ENCODE measurements at regions not wholly inside any gene's neighbourhood (a gene's known extent, or its start where the extent isn't known, plus 50 kb on each side); places are given as distances from the start of the nearest gene placed in this dataset.

- no peaks in the 10 kb centered on the region for H3K4me1 ChIP-seq (ENCODE audit: control insufficient read depth, insufficient read depth, low read length)
- no peaks in the 10 kb centered on the region for H3K27me3 ChIP-seq (ENCODE audit: control insufficient read depth, insufficient read depth, low read length)
- no peaks in the 10 kb centered on the region for H3K9me3 ChIP-seq (ENCODE audit: control insufficient read depth, insufficient read depth, low read length)
- no peak for DNase-seq (ENCODE audit: low read depth, low spot score)
- H3K36me3 ChIP-seq (ENCODE audit: control insufficient read depth, insufficient read depth, low read length) = no peaks in the 10 kb centered on the region
- no CpG with 5 or more reads among the region's 8 CpGs for WGBS (ENCODE audit: insufficient coverage, insufficient read length)
- H3K27ac ChIP-seq (ENCODE audit: low read length) = no peak overlapping the region
- H3K4me3 ChIP-seq (ENCODE audit: low read length) = no peak overlapping the region
Observed at GRCh38 chr10:4652111-4653010, 173.6 kb upstream of the AKR1E2 start.

- WGBS (ENCODE audit: insufficient coverage, insufficient read length) = 100% methylated on average over 2 of the region's 5 CpGs
- Histone ChIP-seq H3K4me1 (ENCODE audit: control insufficient read depth, insufficient read depth, low read length) (no peaks in the 10 kb centered on the region), H3K9me3 (ENCODE audit: control insufficient read depth, insufficient read depth, low read length) (no peaks in the 10 kb centered on the region), H3K36me3 (ENCODE audit: control insufficient read depth, insufficient read depth, low read length) (no peaks in the 10 kb centered on the region), H3K27me3 (ENCODE audit: control insufficient read depth, insufficient read depth, low read length) (no peaks in the 10 kb centered on the region), H3K4me3 (ENCODE audit: low read length) (no peak overlapping the region), H3K27ac (ENCODE audit: low read length) (no peak overlapping the region)
- DNase-seq (ENCODE audit: low read depth, low spot score) = no peak
Observed at GRCh38 chr10:4651404-4652037, 174.5 kb upstream of the AKR1E2 start.

- WGBS (ENCODE audit: insufficient coverage, insufficient read length) = no CpG with 5 or more reads among the region's 6 CpGs
- Histone ChIP-seq H3K27me3 (ENCODE audit: control insufficient read depth, insufficient read depth, low read length) (no peaks in the 10 kb centered on the region), H3K27ac (ENCODE audit: low read length) (no peak overlapping the region), H3K4me1 (ENCODE audit: control insufficient read depth, insufficient read depth, low read length) (no peaks in the 10 kb centered on the region), H3K36me3 (ENCODE audit: control insufficient read depth, insufficient read depth, low read length) (no peaks in the 10 kb centered on the region), H3K4me3 (ENCODE audit: low read length) (no peak overlapping the region), H3K9me3 (ENCODE audit: control insufficient read depth, insufficient read depth, low read length) (no peaks in the 10 kb centered on the region)
- no peak for DNase-seq (ENCODE audit: low read depth, low spot score)
Observed at GRCh38 chr10:4650582-4650981, 175.4 kb upstream of the AKR1E2 start.

- no peaks in the 10 kb centered on the region for H3K4me1 ChIP-seq (ENCODE audit: control insufficient read depth, insufficient read depth, low read length)
- no peak for DNase-seq (ENCODE audit: low read depth, low spot score)
- no peak overlapping the region for H3K4me3 ChIP-seq (ENCODE audit: low read length)
- H3K27ac ChIP-seq (ENCODE audit: low read length) = no peak overlapping the region
- H3K27me3 ChIP-seq (ENCODE audit: control insufficient read depth, insufficient read depth, low read length) = no peaks in the 10 kb centered on the region
- WGBS (ENCODE audit: insufficient coverage, insufficient read length) = no CpG with 5 or more reads among the region's 3 CpGs
- no peaks in the 10 kb centered on the region for H3K36me3 ChIP-seq (ENCODE audit: control insufficient read depth, insufficient read depth, low read length)
- H3K9me3 ChIP-seq (ENCODE audit: control insufficient read depth, insufficient read depth, low read length) = no peaks in the 10 kb centered on the region
Observed at GRCh38 chr10:4649886-4650508, 176.0 kb upstream of the AKR1E2 start.

- Histone ChIP-seq H3K4me1 (ENCODE audit: control insufficient read depth, insufficient read depth, low read length) (no peaks in the 10 kb centered on the region), H3K27me3 (ENCODE audit: control insufficient read depth, insufficient read depth, low read length) (no peaks in the 10 kb centered on the region), H3K4me3 (ENCODE audit: low read length) (no peak overlapping the region), H3K36me3 (ENCODE audit: control insufficient read depth, insufficient read depth, low read length) (no peaks in the 10 kb centered on the region), H3K27ac (ENCODE audit: low read length) (no peak overlapping the region), H3K9me3 (ENCODE audit: control insufficient read depth, insufficient read depth, low read length) (no peaks in the 10 kb centered on the region)
- no peak for DNase-seq (ENCODE audit: low read depth, low spot score)
Observed at GRCh38 chr10:4649471-4649870, 176.5 kb upstream of the AKR1E2 start.

- Histone ChIP-seq H3K9me3 (ENCODE audit: control insufficient read depth, insufficient read depth, low read length) (no peaks in the 10 kb centered on the region), H3K4me1 (ENCODE audit: control insufficient read depth, insufficient read depth, low read length) (no peaks in the 10 kb centered on the region), H3K27me3 (ENCODE audit: control insufficient read depth, insufficient read depth, low read length) (no peaks in the 10 kb centered on the region), H3K27ac (ENCODE audit: low read length) (no peak overlapping the region), H3K4me3 (ENCODE audit: low read length) (no peak overlapping the region), H3K36me3 (ENCODE audit: control insufficient read depth, insufficient read depth, low read length) (no peaks in the 10 kb centered on the region)
- DNase-seq (ENCODE audit: low read depth, low spot score) = no peak
- no CpG with 5 or more reads among the region's 3 CpGs for WGBS (ENCODE audit: insufficient coverage, insufficient read length)
Observed at GRCh38 chr10:4648999-4649398, 177.0 kb upstream of the AKR1E2 start.

- no CpG with 5 or more reads among the region's 3 CpGs for WGBS (ENCODE audit: insufficient coverage, insufficient read length)
- no peaks in the 10 kb centered on the region for H3K4me1 ChIP-seq (ENCODE audit: control insufficient read depth, insufficient read depth, low read length)
Observed at GRCh38 chr10:4647109-4647785, 178.8 kb upstream of the AKR1E2 start.

GRCh38 chr10:4646547-4646946 lies 179.5 kb upstream of the AKR1E2 start:
- Histone ChIP-seq H3K4me3 (ENCODE audit: low read length) (no peak overlapping the region), H3K27ac (ENCODE audit: low read length) (no peak overlapping the region), H3K27me3 (ENCODE audit: control insufficient read depth, insufficient read depth, low read length) (no peaks in the 10 kb centered on the region), H3K4me1 (ENCODE audit: control insufficient read depth, insufficient read depth, low read length) (no peaks in the 10 kb centered on the region), H3K9me3 (ENCODE audit: control insufficient read depth, insufficient read depth, low read length) (no peaks in the 10 kb centered on the region), H3K36me3 (ENCODE audit: control insufficient read depth, insufficient read depth, low read length) (no peaks in the 10 kb centered on the region)
- WGBS (ENCODE audit: insufficient coverage, insufficient read length) = no CpG with 5 or more reads among the region's 3 CpGs
- no peak for DNase-seq (ENCODE audit: low read depth, low spot score)

More at GRCh38 chr10:4647109-4647785, 178.8 kb upstream of the AKR1E2 start:
- Histone ChIP-seq H3K36me3 (ENCODE audit: control insufficient read depth, insufficient read depth, low read length) (no peaks in the 10 kb centered on the region), H3K27ac (ENCODE audit: low read length) (no peak overlapping the region), H3K9me3 (ENCODE audit: control insufficient read depth, insufficient read depth, low read length) (no peaks in the 10 kb centered on the region), H3K4me3 (ENCODE audit: low read length) (no peak overlapping the region), H3K27me3 (ENCODE audit: control insufficient read depth, insufficient read depth, low read length) (no peaks in the 10 kb centered on the region)
- DNase-seq (ENCODE audit: low read depth, low spot score) = no peak

- Histone ChIP-seq H3K27me3 (ENCODE audit: control insufficient read depth, insufficient read depth, low read length) (no peaks in the 10 kb centered on the region), H3K9me3 (ENCODE audit: control insufficient read depth, insufficient read depth, low read length) (no peaks in the 10 kb centered on the region), H3K4me1 (ENCODE audit: control insufficient read depth, insufficient read depth, low read length) (no peaks in the 10 kb centered on the region), H3K4me3 (ENCODE audit: low read length) (no peak overlapping the region), H3K27ac (ENCODE audit: low read length) (no peak overlapping the region), H3K36me3 (ENCODE audit: control insufficient read depth, insufficient read depth, low read length) (no peaks in the 10 kb centered on the region)
- 100% methylated on average over 1 of the region's 2 CpGs for WGBS (ENCODE audit: insufficient coverage, insufficient read length)
- no peak for DNase-seq (ENCODE audit: low read depth, low spot score)
Observed at GRCh38 chr10:4645836-4646235, 180.2 kb upstream of the AKR1E2 start.

- H3K27me3 ChIP-seq (ENCODE audit: control insufficient read depth, insufficient read depth, low read length) = no peaks in the 10 kb centered on the region
- H3K4me1 ChIP-seq (ENCODE audit: control insufficient read depth, insufficient read depth, low read length) = no peaks in the 10 kb centered on the region
- H3K9me3 ChIP-seq (ENCODE audit: control insufficient read depth, insufficient read depth, low read length) = no peaks in the 10 kb centered on the region
- no peak for DNase-seq (ENCODE audit: low read depth, low spot score)
- H3K36me3 ChIP-seq (ENCODE audit: control insufficient read depth, insufficient read depth, low read length) = no peaks in the 10 kb centered on the region
- no peak overlapping the region for H3K27ac ChIP-seq (ENCODE audit: low read length)
- H3K4me3 ChIP-seq (ENCODE audit: low read length) = no peak overlapping the region
- no CpG with 5 or more reads among the region's 1 CpG for WGBS (ENCODE audit: insufficient coverage, insufficient read length)
Observed at GRCh38 chr10:4643471-4643870, 182.5 kb upstream of the AKR1E2 start.
